Kasumi-1 (cell line): ENCODE measurements at regions not wholly inside any gene's neighbourhood (a gene's known extent, or its start where the extent isn't known, plus 50 kb on each side); places are given as distances from the start of the nearest gene placed in this dataset.
"Not testable (repeated sequence)": the region's sequence is repeated elsewhere in the genome, so short reads cannot be mapped to it uniquely, and the experiment has no call there.

Source experiments
- DNase-seq, 2 experiments: peaks; one replicate each; lab custom pipeline; 2025; lab: John Stamatoyannopoulos, UW

GRCh38 chr12:61043838-61044237, 1216.4 kb upstream of the USP15 start:
- no peak for DNase-seq

GRCh38 chr12:61044766-61045165, 1215.4 kb upstream of the USP15 start:
- no peak for DNase-seq

GRCh38 chr12:61070640-61071414, 1189.4 kb upstream of the USP15 start:
- no peak for DNase-seq

- no peak for DNase-seq
Measured at GRCh38 chr12:61072717-61073116, 1187.5 kb upstream of the USP15 start.

- DNase-seq, result no peak
Measured at GRCh38 chr12:61095111-61095510, 1165.1 kb upstream of the USP15 start.

GRCh38 chr12:61098031-61098580, 1162.1 kb upstream of the USP15 start:
- no peak for DNase-seq

GRCh38 chr12:61107118-61107517, 1153.1 kb upstream of the USP15 start:
- no peak for DNase-seq

GRCh38 chr12:61111218-61111617, 1149.0 kb upstream of the USP15 start:
- no peak for DNase-seq

- DNase-seq, result no peak
Measured at GRCh38 chr12:61137677-61138414, 1122.4 kb upstream of the USP15 start.

- no peak for DNase-seq
Measured at GRCh38 chr12:61138415-61138759, 1121.8 kb upstream of the USP15 start.

GRCh38 chr12:61161961-61162360, 1098.2 kb upstream of the USP15 start:
- no peak for DNase-seq

- DNase-seq, result no peak
Measured at GRCh38 chr12:61188801-61189595, 1071.2 kb upstream of the USP15 start.

- no peak for DNase-seq
Measured at GRCh38 chr12:61213646-61214045, 1046.6 kb upstream of the USP15 start.

- DNase-seq, result no peak
Measured at GRCh38 chr12:61220337-61220736, 1039.9 kb upstream of the USP15 start.

- no peak for DNase-seq
Measured at GRCh38 chr12:61232040-61232439, 1028.2 kb upstream of the USP15 start.

GRCh38 chr12:61250303-61250702, 1009.9 kb upstream of the USP15 start:
- no peak for DNase-seq

GRCh38 chr12:61251076-61251475, 1009.1 kb upstream of the USP15 start:
- no peak for DNase-seq

- DNase-seq, result no peak
Measured at GRCh38 chr12:61254225-61254624, 1006.0 kb upstream of the USP15 start.

- DNase-seq, result not testable (repeated sequence)
Measured at GRCh38 chr12:61264294-61264693, 995.9 kb upstream of the USP15 start.

GRCh38 chr12:61267474-61267873, 992.7 kb upstream of the USP15 start:
- no peak for DNase-seq

GRCh38 chr12:61272441-61272840, 987.8 kb upstream of the USP15 start:
- DNase-seq, result no peak

GRCh38 chr12:61282790-61283575, 977.2 kb upstream of the USP15 start:
- no peak for DNase-seq
